HG02938 (cell line): ENCODE measurements at regions not wholly inside any gene's neighbourhood (a gene's known extent, or its start where the extent isn't known, plus 50 kb on each side); places are given as distances from the start of the nearest gene placed in this dataset.
"Not testable (repeated sequence)": the region's sequence is repeated elsewhere in the genome, so short reads cannot be mapped to it uniquely, and the experiment has no call there.

ENCODE experiments used
- ATAC-seq: cut with Tn5 transposase; IDR thresholded peaks from one replicate; pipeline ENCODE4 v1.9.1; 2021; ENCODE audit warnings: mild to moderate bottlenecking, moderate library complexity; ENCODE audit not compliant: unreplicated experiment

GRCh38 chr10:63987212-63987611 is 466.0 kb downstream of the REEP3 start:
- ATAC-seq: no peak

- ATAC-seq: no peak
Observed at GRCh38 chr10:63994371-63994770, 473.2 kb downstream of the REEP3 start.

GRCh38 chr10:64007157-64007556 is 486.0 kb downstream of the REEP3 start:
- ATAC-seq: no peak

- ATAC-seq: no peak
Observed at GRCh38 chr10:64010711-64011110, 489.5 kb downstream of the REEP3 start.

GRCh38 chr10:64011912-64012714 is 490.9 kb downstream of the REEP3 start:
- ATAC-seq: no peak

GRCh38 chr10:64014281-64014680 is 493.1 kb downstream of the REEP3 start:
- ATAC-seq: no peak

- no peak for ATAC-seq
Observed at GRCh38 chr10:64023926-64024470, 502.8 kb downstream of the REEP3 start.

- no peak for ATAC-seq
Observed at GRCh38 chr10:64033711-64034110, 512.5 kb downstream of the REEP3 start.

- no peak for ATAC-seq
Observed at GRCh38 chr10:64036321-64036930, 515.2 kb downstream of the REEP3 start.

- ATAC-seq: no peak
Observed at GRCh38 chr10:64037071-64037661, 516.0 kb downstream of the REEP3 start.

GRCh38 chr10:64038107-64038506 is 516.9 kb downstream of the REEP3 start:
- ATAC-seq: no peak

GRCh38 chr10:64039198-64039597 is 518.0 kb downstream of the REEP3 start:
- no peak for ATAC-seq

- ATAC-seq: peak; percentile 8
Observed at GRCh38 chr10:64040781-64041180, 519.6 kb downstream of the REEP3 start.

- peak; percentile 95 for ATAC-seq
Observed at GRCh38 chr10:64041185-64041988, 520.2 kb downstream of the REEP3 start.

- ATAC-seq: no peak
Observed at GRCh38 chr10:64041989-64042490, 520.8 kb downstream of the REEP3 start.

GRCh38 chr10:64044098-64044497 is 522.9 kb downstream of the REEP3 start:
- ATAC-seq: no peak

GRCh38 chr10:64044957-64045632 is 523.9 kb downstream of the REEP3 start:
- not testable (repeated sequence) for ATAC-seq

GRCh38 chr10:64054392-64054791 is 533.2 kb downstream of the REEP3 start:
- no peak for ATAC-seq

- no peak for ATAC-seq
Observed at GRCh38 chr10:64059884-64060283, 538.7 kb downstream of the REEP3 start.

- ATAC-seq: no peak
Observed at GRCh38 chr10:64060389-64060788, 539.2 kb downstream of the REEP3 start.
